GM12878 (cell line): ENCODE measurements at regions not wholly inside any gene's neighbourhood (a gene's known extent, or its start where the extent isn't known, plus 50 kb on each side); places are given as distances from the start of the nearest gene placed in this dataset.
"Not testable (repeated sequence)": the region's sequence is repeated elsewhere in the genome, so short reads cannot be mapped to it uniquely, and the experiment has no call there.

ENCODE experiments used
- ATAC-seq: fragments of 200-7000 bp; cut with Tn5 transposase; 3 replicates; pipeline ENCODE4 v1.9.1; 2020; ENCODE audit warnings: mild to moderate bottlenecking, moderate library complexity
- BruUV-seq: library from RNA; stranded (reverse); fragments of 400-500 nt; replicated peaks from 2 replicates; lab custom pipeline; 2021; lab: Mats Ljungman, UMichigan
- CTCF ChIA-PET: fragments of 300-600 bp; sonication (Branson Sonifier 250); formaldehyde crosslinking; extraction: SDS; loops from one replicate; lab custom pipeline; 2021; ENCODE audit warnings: inconsistent platforms; lab: Yijun Ruan, JAX
- POLR2A ChIA-PET: fragments of 350-600 bp; formaldehyde crosslinking; extraction: SDS; loops from one replicate; lab custom pipeline; 2021; ENCODE audit warnings: inconsistent platforms; lab: Charles Lee
- RAD21 ChIA-PET: fragments of 300-600 bp; sonication (Branson Sonifier 250); formaldehyde crosslinking; loops from one replicate; lab custom pipeline; 2023; ENCODE audit warnings: antibody characterized with exemption; ENCODE audit not compliant: unreplicated experiment; lab: Charles Lee
- SMC1A ChIA-PET: fragments of 300-600 bp; sonication (Branson Sonifier 250); formaldehyde crosslinking; loops from one replicate; lab custom pipeline; 2023; ENCODE audit not compliant: unreplicated experiment, uncharacterized antibody; lab: Charles Lee
- DNase-seq: peaks from one replicate; pipeline ENCODE4 v3.0.0-alpha.2; 2011; ENCODE audit warnings: low read depth, low spot score
- FAIRE-seq: peaks from 3 replicates; lab custom pipeline; 2011; peaks lifted over from hg19 to GRCh38; lab: Jason Lieb, UNC
- H2AFZ ChIP-seq: 2 replicates; pipeline ENCODE4 v1.6.0; 2011; ENCODE audit warnings: low read depth, low read length, control low read depth; ENCODE audit not compliant: control insufficient read depth
- H3K27ac ChIP-seq: 2 replicates; pipeline ENCODE4 v1.5.1; 2011; ENCODE audit warnings: control low read depth; ENCODE audit not compliant: control insufficient read depth, insufficient read depth
- H3K27me3 ChIP-seq, 2 experiments: replicated peaks in 1 of 2; 2 replicates each; pipeline versions ENCODE4 v1.6.0 to v1.6.1; 2011; ENCODE audit warnings: low read length in 1 of 2; ENCODE audit not compliant: control insufficient read depth in 2 of 2, insufficient read depth in 2 of 2
- H3K36me3 ChIP-seq, 2 experiments: 2 replicates each; pipeline ENCODE4 v1.5.1; 2011; ENCODE audit warnings: low read length in 1 of 2; ENCODE audit not compliant: control insufficient read depth in 2 of 2, insufficient read depth in 2 of 2
- H3K4me1 ChIP-seq: 2 replicates; pipeline ENCODE4 v1.6.1; 2011; ENCODE audit warnings: mild to moderate bottlenecking, low read length, moderate library complexity, mixed read lengths; ENCODE audit not compliant: control insufficient read depth, insufficient read depth
- H3K4me2 ChIP-seq: 2 replicates; pipeline ENCODE4 v1.6.0; 2011; ENCODE audit warnings: control low read depth; ENCODE audit not compliant: control insufficient read depth, insufficient read depth
- H3K4me3 ChIP-seq: fragments of 200-600 bp; sonication (generic); 2 replicates; pipeline ENCODE4 v1.5.1; 2016
- H3K79me2 ChIP-seq: 2 replicates; pipeline ENCODE4 v1.6.0; 2011; ENCODE audit warnings: low read length; ENCODE audit not compliant: control insufficient read depth, insufficient read depth
- H3K9ac ChIP-seq: 2 replicates; pipeline ENCODE4 v1.8.0; 2011; ENCODE audit warnings: low read length, control low read depth, mixed read lengths; ENCODE audit not compliant: control insufficient read depth, insufficient read depth
- H3K9me3 ChIP-seq: replicated peaks from 3 replicates; pipeline ENCODE4 v1.5.1; 2011; ENCODE audit warnings: mild to moderate bottlenecking, low read length; ENCODE audit not compliant: control insufficient read depth, insufficient read depth
- H4K20me1 ChIP-seq: 2 replicates; pipeline ENCODE4 v1.6.0; 2011; ENCODE audit not compliant: control insufficient read depth, insufficient read depth
- CBX3 ChIP-seq: fragments of 200-600 bp; sonication (generic); IDR thresholded peaks from 2 replicates; pipeline ENCODE4 v1.6.1; 2016; ENCODE audit warnings: low read depth, borderline replicate concordance
- HDGF ChIP-seq: fragments of 450-650 bp; IDR thresholded peaks from 2 replicates; pipeline ENCODE4 v1.6.1; 2016; ENCODE audit warnings: antibody characterized with exemption
- KAT2A ChIP-seq: conservative IDR thresholded peaks from 2 replicates; pipeline ENCODE4 v1.6.1; 2011; ENCODE audit warnings: low read depth, low read length; ENCODE audit not compliant: control insufficient read depth
- SUPT20H ChIP-seq: IDR thresholded peaks from 2 replicates; pipeline ENCODE4 v1.6.1; 2011; ENCODE audit warnings: low read depth, mild to moderate bottlenecking, low read length, moderate library complexity, borderline replicate concordance; ENCODE audit not compliant: control insufficient read depth
- SUZ12 ChIP-seq: fragments of 200-600 bp; sonication (generic); IDR thresholded peaks from one replicate; pipeline ENCODE4 v1.6.1; 2018; ENCODE audit warnings: antibody characterized with exemption, mild to moderate bottlenecking; ENCODE audit not compliant: unreplicated experiment
- TARDBP ChIP-seq: IDR thresholded peaks from 2 replicates; pipeline ENCODE4 v1.6.1; 2016; ENCODE audit warnings: borderline replicate concordance
- ZBED1 ChIP-seq: IDR thresholded peaks from 2 replicates; pipeline ENCODE4 v1.6.1; 2016; ENCODE audit warnings: borderline replicate concordance
- ZNF207 ChIP-seq: fragments of 450-650 bp; IDR thresholded peaks from 2 replicates; pipeline ENCODE4 v1.6.1; 2014; ENCODE audit warnings: antibody characterized with exemption, mild to moderate bottlenecking, borderline replicate concordance
- ZNF24 ChIP-seq: fragments of 450-650 bp; IDR thresholded peaks from 2 replicates; pipeline ENCODE4 v1.6.1; 2017; ENCODE audit warnings: antibody characterized with exemption, mild to moderate bottlenecking
- WGBS: methylation state at CpG from one replicate; pipeline ENCODE4 v1.1.6; 2016; ENCODE audit warnings: low lambda C conversion rate; ENCODE audit not compliant: insufficient replicate concordance, insufficient coverage; ENCODE audit errors: missing lambda C conversion rate; 5-methylcytosine and 5-hydroxymethylcytosine counted together
- in situ Hi-C: fragments of 300-500 bp; cut with MboI; formaldehyde crosslinking; loops from 9 replicates; pipeline ENCODE4 v1.14.3; 2018; ENCODE audit warnings: mixed read lengths
- intact Hi-C: fragments of 100-400 bp; cut with micrococcal nuclease; formaldehyde crosslinking; loops from one replicate; pipeline ENCODE4 v1.14.2; 2022; ENCODE audit not compliant: unreplicated experiment
- TF ChIP-seq, protein P1 (sequence below): fragments of 450-650 bp; IDR thresholded peaks from 2 replicates; pipeline ENCODE4 v1.6.1; 2014; ENCODE audit warnings: mild to moderate bottlenecking
- TF ChIP-seq, protein P2 (sequence below): IDR thresholded peaks from 2 replicates; pipeline ENCODE4 v1.6.1; 2012; ENCODE audit warnings: low read depth, low read length, improper control_type of control experiment
- TF ChIP-seq, protein P3 (sequence below): fragments of 450-650 bp; IDR thresholded peaks from 2 replicates; pipeline ENCODE4 v1.6.1; 2018; ENCODE audit warnings: mild to moderate bottlenecking, low read depth, moderate library complexity; ENCODE audit not compliant: partially characterized antibody

DNA sequence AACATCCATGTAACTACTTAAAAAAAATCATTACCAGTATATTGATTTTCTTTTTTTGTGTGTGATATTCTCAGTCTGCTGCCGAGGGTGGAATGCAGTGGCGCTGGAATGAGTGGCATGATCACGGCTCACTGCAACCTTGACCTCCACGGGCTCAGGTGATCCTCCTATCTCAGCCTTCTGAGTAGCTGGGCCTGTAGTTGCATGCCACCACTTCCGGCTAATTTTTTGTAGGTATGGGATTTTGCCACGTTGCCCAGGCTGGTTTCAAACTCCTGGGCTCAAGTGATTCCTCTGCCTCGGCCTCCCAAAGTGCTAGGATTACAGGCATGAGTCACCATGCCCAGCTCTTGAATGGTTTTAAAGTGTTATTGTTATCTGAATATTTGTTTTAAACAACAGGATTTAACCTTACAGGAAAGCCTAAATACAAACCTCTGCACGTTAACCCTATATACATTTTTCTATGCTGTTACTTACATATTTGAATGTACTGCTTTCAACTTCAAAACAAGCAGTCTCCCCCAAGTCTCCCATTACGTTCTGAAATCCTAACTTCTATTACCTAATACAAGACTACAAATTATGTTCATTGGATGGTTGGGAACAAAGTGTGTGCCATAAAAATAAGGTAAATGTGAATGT, 61.7 kb downstream of the KPNA2 start:
- Histone ChIP-seq H3K4me3 (no peak overlapping the region), H3K4me2 (no peak overlapping the region), H3K36me3 (no peaks in the 10 kb centered on the region), H3K9me3 (no peaks in the 10 kb centered on the region; the same call in 2 of the 3 replicates), H3K4me1 (peaks cover 4% of the 10 kb centered on the region; the same call in 1 of the 2 replicates), H3K9ac (no peak overlapping the region), H2AFZ (no peak overlapping the region), H4K20me1 (no peaks in the 10 kb centered on the region), H3K79me2 (no peaks in the 10 kb centered on the region), H3K27me3 (0 out of 4 replicates have a peak, but pooled peaks cover 0 to 3% of the 10 kb centered on the region in 2 experiments)
- SMC1A ChIA-PET: interaction anchor here (1.3 kb wide), 1 partner anchor 11 kb away, joined by 3 read pairs; no protein-coding TSS in a partner anchor
- FAIRE-seq (no peak), ATAC-seq (no peak), DNase-seq (no peak)
- RAD21 ChIA-PET: no interaction called here
- in situ Hi-C loops: no loop called here
- CTCF ChIA-PET: no interaction called here
- POLR2A ChIA-PET: no interaction called here
- intact Hi-C loops: no loop called here
- 49% methylated on average over 9 of the region's 9 CpGs for WGBS
- no TSS peak for BruUV-seq
- TF ChIP-seq CBX3: no peak
- TF ChIP-seq TARDBP: no peak
- TF ChIP-seq, protein P1, sequence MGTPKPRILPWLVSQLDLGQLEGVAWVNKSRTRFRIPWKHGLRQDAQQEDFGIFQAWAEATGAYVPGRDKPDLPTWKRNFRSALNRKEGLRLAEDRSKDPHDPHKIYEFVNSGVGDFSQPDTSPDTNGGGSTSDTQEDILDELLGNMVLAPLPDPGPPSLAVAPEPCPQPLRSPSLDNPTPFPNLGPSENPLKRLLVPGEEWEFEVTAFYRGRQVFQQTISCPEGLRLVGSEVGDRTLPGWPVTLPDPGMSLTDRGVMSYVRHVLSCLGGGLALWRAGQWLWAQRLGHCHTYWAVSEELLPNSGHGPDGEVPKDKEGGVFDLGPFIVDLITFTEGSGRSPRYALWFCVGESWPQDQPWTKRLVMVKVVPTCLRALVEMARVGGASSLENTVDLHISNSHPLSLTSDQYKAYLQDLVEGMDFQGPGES: no peak
- TF ChIP-seq, protein P2, sequence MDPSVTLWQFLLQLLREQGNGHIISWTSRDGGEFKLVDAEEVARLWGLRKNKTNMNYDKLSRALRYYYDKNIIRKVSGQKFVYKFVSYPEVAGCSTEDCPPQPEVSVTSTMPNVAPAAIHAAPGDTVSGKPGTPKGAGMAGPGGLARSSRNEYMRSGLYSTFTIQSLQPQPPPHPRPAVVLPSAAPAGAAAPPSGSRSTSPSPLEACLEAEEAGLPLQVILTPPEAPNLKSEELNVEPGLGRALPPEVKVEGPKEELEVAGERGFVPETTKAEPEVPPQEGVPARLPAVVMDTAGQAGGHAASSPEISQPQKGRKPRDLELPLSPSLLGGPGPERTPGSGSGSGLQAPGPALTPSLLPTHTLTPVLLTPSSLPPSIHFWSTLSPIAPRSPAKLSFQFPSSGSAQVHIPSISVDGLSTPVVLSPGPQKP: no peak
- no peak for TF ChIP-seq SUPT20H
- no peak for TF ChIP-seq HDGF
- TF ChIP-seq ZNF207: no peak
- TF ChIP-seq SUZ12: no peak
- no peak for TF ChIP-seq KAT2A
- TF ChIP-seq ZBED1: no peak
- TF ChIP-seq, protein P3, sequence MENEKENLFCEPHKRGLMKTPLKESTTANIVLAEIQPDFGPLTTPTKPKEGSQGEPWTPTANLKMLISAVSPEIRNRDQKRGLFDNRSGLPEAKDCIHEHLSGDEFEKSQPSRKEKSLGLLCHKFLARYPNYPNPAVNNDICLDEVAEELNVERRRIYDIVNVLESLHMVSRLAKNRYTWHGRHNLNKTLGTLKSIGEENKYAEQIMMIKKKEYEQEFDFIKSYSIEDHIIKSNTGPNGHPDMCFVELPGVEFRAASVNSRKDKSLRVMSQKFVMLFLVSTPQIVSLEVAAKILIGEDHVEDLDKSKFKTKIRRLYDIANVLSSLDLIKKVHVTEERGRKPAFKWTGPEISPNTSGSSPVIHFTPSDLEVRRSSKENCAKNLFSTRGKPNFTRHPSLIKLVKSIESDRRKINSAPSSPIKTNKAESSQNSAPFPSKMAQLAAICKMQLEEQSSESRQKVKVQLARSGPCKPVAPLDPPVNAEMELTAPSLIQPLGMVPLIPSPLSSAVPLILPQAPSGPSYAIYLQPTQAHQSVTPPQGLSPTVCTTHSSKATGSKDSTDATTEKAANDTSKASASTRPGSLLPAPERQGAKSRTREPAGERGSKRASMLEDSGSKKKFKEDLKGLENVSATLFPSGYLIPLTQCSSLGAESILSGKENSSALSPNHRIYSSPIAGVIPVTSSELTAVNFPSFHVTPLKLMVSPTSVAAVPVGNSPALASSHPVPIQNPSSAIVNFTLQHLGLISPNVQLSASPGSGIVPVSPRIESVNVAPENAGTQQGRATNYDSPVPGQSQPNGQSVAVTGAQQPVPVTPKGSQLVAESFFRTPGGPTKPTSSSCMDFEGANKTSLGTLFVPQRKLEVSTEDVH: no peak
- no peak for TF ChIP-seq ZNF24
- TF ChIP-seq, all 136 proteins: peak for 0
- no peak overlapping the region for H3K27ac ChIP-seq

DNA sequence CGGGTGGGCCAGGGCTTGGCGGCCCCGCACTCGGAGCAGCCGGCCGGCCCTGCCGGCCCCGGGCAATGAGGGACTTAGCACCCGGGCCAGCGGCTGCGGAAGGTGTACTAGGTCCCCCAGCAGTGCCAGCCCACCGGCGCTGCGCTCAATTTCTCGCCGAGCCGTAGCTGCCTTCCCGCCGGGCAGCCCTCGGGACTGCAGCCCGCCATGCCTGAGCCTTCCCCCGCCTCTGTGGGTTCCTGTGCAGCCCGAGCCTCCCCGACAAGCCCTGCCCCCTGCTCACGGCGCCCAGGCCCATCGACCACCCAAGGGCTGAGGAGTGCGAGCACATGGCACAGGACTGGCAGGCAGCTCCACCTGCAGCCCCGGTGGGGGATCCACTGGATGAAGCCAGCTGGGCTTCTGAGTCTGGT, 63.8 kb downstream of the KPNA2 start:
- H3K79me2 ChIP-seq, H2AFZ ChIP-seq, H3K27ac ChIP-seq, intact Hi-C loops, H3K27me3 ChIP-seq, ATAC-seq, H3K9ac ChIP-seq, POLR2A ChIA-PET, H3K4me3 ChIP-seq, H4K20me1 ChIP-seq, H3K36me3 ChIP-seq, BruUV-seq, in situ Hi-C loops, H3K4me1 ChIP-seq, FAIRE-seq, DNase-seq, H3K4me2 ChIP-seq, H3K9me3 ChIP-seq: not testable (repeated sequence)
- RAD21 ChIA-PET: interaction anchor here (1.2 kb wide), 1 partner anchor 41 kb away, joined by 3 read pairs; no protein-coding TSS in a partner anchor
- SMC1A ChIA-PET: interaction anchor here (0.6 to 1.0 kb wide), 2 partner anchors 11 to 277 kb away, joined by 3 read pairs; no protein-coding TSS in a partner anchor
- WGBS: 84% methylated on average over 21 of the region's 29 CpGs
- CTCF ChIA-PET: interaction anchor here (1.3 kb wide), 1 partner anchor 13 kb away, joined by 3 read pairs; no protein-coding TSS in a partner anchor
